HG03565 (cell line): ENCODE measurements at regions not wholly inside any gene's neighbourhood (a gene's known extent, or its start where the extent isn't known, plus 50 kb on each side); places are given as distances from the start of the nearest gene placed in this dataset.

Source experiments
- ATAC-seq: cut with Tn5 transposase; IDR thresholded peaks from one replicate; pipeline ENCODE4 v1.9.1; 2021; ENCODE audit warnings: mild to moderate bottlenecking, moderate library complexity; ENCODE audit not compliant: unreplicated experiment

DNA sequence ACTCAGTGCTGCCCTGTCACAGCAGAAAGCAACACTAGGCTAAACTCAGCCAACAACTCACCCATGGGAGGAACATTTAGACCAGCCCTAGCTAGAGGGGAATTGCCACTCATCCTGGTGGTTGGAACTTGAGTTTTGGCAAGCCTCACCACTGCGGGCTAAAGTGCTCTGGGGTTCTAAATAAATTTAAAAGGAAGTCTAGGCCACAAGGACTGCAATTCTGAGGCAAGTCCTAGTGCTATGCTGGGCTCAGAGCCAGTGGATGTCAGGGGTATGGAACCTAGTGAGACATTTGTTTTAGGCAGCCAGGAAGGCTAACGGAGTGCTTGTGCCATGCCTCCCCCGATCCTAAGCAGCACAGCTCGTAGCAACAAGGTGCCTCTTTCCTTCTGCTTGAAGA, 78.0 kb downstream of the RGS13 start:
- ATAC-seq = no peak

GRCh38 chr1:192724670-192725069, 84.2 kb upstream of the RGS2 start:
- no peak for ATAC-seq

- ATAC-seq = no peak
Observed at GRCh38 chr1:192726820-192727504, 81.9 kb upstream of the RGS2 start.

GRCh38 chr1:192729500-192729899, 79.3 kb upstream of the RGS2 start:
- no peak for ATAC-seq

DNA sequence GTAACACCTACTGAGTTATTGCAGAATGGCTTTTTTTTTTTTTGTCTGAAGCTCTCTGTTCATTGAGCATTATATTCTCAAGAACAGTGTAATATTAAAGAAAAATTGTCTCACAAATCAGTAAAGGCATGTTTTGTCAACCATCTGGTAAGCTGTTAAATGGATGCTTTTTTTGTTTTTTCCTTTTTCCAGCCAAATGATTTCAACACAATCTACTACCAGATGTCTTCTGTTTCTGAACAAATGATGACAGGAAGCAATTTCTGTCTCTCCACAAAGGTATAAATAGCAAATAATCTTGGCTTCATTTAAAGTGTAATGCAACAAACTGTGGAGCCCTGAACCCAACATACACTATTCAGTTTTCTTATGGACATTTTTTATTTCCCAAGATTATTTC, 78.6 kb upstream of the RGS2 start:
- no peak for ATAC-seq

- ATAC-seq = peak; percentile 62
Observed at GRCh38 chr1:192732787-192733186, 76.1 kb upstream of the RGS2 start.

GRCh38 chr1:192735298-192735915, 73.4 kb upstream of the RGS2 start:
- no peak for ATAC-seq

- no peak for ATAC-seq
Observed at GRCh38 chr1:192737306-192737705, 71.5 kb upstream of the RGS2 start.

GRCh38 chr1:192739476-192740184, 69.2 kb upstream of the RGS2 start:
- ATAC-seq = no peak

DNA sequence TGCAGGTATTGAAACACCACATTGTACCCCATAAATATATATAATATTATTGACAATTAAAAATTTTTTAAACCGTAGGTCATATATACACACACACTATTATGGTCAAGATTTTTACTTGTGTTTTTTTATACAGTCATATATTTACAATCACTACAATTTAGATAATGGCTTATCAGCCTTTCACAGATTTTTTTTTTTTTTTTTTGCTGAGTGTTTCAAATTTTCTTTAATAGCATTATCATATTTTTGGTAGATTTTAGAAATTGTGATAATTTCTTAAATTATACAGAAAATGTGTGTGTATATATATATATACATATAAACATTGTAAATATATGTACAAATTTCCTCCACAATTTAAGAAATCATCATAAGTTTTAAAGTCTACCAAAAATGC, 68.6 kb upstream of the RGS2 start:
- ATAC-seq = no peak

DNA sequence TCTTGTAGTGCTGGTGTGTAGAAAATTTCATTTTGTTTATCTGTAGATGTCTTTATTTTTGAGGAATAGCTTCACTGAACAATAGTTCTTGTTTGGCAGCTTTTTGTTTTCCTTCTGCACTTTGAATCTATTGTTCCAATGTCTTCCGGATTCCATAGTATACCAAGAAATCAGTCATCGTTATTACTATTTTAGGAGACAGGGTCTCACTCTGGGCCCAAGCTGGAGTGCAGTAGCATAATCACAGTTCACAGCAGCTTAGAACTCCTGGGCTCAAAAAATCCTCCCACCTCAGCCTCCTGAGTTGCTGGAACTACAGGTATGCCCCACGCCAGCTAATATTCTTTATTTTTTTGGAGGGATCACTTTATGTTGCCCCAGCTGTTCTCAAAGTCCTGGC, 67.7 kb upstream of the RGS2 start:
- no peak for ATAC-seq

DNA sequence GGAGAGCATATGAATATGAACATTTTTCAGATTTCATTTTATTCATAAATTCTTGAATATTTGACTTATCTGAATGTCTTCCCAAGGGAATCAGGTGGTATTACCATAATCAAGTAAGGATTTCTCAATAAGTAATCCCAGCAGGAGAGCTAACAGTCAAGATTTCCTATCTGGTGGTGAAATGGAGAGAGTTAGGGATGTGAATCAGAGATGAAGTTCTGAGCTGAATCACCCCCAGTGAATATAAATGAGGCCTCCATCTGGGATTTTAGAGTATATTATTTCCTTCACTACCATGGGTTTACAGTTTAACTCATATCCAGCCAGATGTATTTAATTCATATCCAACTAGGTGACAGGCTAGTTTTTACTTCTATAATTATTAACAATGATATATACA, 61.5 kb upstream of the RGS2 start:
- ATAC-seq = no peak

DNA sequence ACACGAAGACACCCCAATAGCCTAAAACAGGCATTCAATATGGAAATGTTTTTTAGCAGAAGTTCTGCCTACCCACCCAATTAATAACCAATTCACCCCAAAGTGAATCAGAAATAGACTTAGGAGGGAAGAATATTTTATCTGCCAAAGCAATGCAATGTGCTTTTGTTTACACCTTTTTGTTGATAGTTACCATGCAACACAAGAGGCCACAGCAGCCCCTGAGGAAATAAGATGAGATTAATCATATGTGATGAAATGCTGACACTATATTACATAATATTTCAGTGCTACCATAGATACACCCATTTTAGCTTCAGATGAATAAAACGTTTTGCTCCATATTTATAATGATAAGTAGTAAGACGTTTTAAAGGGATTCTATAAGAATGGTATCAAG, 60.9 kb upstream of the RGS2 start:
- ATAC-seq = no peak

GRCh38 chr1:192749349-192749748, 59.5 kb upstream of the RGS2 start:
- ATAC-seq = no peak

GRCh38 chr1:192751260-192751659, 57.6 kb upstream of the RGS2 start:
- no peak for ATAC-seq

DNA sequence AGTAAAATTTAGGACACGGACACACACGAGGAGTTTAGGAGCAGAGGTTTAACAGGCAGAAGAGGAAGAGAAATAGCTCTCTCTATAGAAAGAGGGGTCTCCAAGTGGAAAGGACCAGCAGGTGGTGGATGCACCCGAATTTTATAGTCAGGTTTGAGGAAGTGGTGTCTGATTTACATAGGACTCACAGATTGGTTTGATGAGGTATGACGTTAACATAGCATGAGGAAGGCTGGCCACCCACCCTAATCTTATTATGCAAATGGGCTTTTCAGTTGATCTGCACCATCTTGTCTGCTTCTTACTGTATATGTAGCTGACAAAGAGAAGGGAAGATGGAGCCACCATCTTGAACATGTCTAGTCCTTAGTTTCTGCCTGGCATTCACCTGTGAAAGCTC, 52.5 kb upstream of the RGS2 start:
- ATAC-seq = no peak

GRCh38 chr1:192756847-192757246, 52.0 kb upstream of the RGS2 start:
- ATAC-seq = no peak

DNA sequence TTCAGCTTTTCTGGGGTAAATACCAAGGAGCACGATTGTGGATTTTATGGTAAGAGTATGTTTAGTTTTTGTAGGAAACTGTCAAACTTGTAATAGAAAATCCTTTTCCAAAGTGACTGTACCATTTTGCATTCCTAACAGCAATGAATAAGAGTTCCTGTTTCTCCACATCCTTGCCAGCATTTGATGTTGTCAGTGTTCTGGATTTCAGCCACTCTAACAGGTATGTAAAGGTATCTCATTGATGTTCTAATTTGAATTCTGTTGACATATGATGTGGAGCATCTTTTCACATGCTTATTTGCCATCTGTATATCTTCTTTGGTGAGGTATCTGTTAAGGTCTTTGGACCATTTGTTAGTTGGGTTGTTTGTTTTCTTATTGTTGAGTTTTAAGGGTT, 50.3 kb upstream of the RGS2 start:
- no peak for ATAC-seq
